Keratinocyte (primary cell): ENCODE measurements at regions not wholly inside any gene's neighbourhood (a gene's known extent, or its start where the extent isn't known, plus 50 kb on each side); places are given as distances from the start of the nearest gene placed in this dataset.

Source experiments
- DNase-seq: peaks from one replicate; pipeline ENCODE4 v3.0.0-alpha.2; 2011; ENCODE audit warnings: low read depth, missing footprints, low spot score
- FAIRE-seq: peaks from 2 replicates; lab custom pipeline; 2011; peaks lifted over from hg19 to GRCh38; lab: Jason Lieb, UNC
- H2AFZ ChIP-seq: 2 replicates; pipeline ENCODE4 v1.6.0; 2012; ENCODE audit warnings: low read length, control low read depth, inconsistent platforms; ENCODE audit not compliant: control insufficient read depth
- H3K27ac ChIP-seq: 2 replicates; pipeline ENCODE4 v1.5.1; 2011; ENCODE audit warnings: low read length; ENCODE audit not compliant: control insufficient read depth, insufficient read depth
- H3K27me3 ChIP-seq: 3 replicates; pipeline ENCODE4 v1.6.0; 2011; ENCODE audit warnings: low read length; ENCODE audit not compliant: control insufficient read depth, insufficient read depth; ENCODE audit errors: extremely low read depth
- H3K36me3 ChIP-seq, 2 experiments: 2 replicates in 1 of 2; 3 replicates in 1 of 2; pipeline ENCODE4 v1.5.1; 2011; ENCODE audit warnings: low read length in 2 of 2, mild to moderate bottlenecking in 1 of 2; ENCODE audit not compliant: control insufficient read depth in 2 of 2, insufficient read depth in 2 of 2; ENCODE audit errors: extremely low read depth in 1 of 2
- H3K4me1 ChIP-seq: 3 replicates; pipeline ENCODE4 v1.5.1; 2011; ENCODE audit warnings: low read length; ENCODE audit not compliant: control insufficient read depth, insufficient read depth; ENCODE audit errors: extremely low read depth
- H3K4me2 ChIP-seq: 3 replicates; pipeline ENCODE4 v1.6.0; 2011; ENCODE audit warnings: low read depth, low read length; ENCODE audit not compliant: control insufficient read depth, insufficient read depth; ENCODE audit errors: extremely low read depth
- H3K4me3 ChIP-seq, 3 experiments: fragments of 200-600 bp in 1 of 3; sonication (generic) in 1 of 3; 2 replicates in 2 of 3; 3 replicates in 1 of 3; pipeline ENCODE4 v1.5.1; 2011 to 2016; ENCODE audit warnings: low read length in 3 of 3, mild to moderate bottlenecking in 3 of 3, control low read depth in 2 of 3, inconsistent platforms in 1 of 3, low read depth in 1 of 3, mixed read lengths in 1 of 3, mixed run types in 1 of 3, moderate library complexity in 1 of 3; ENCODE audit not compliant: control insufficient read depth in 2 of 3, insufficient read depth in 2 of 3; ENCODE audit errors: extremely low read depth in 1 of 3
- H3K79me2 ChIP-seq: 2 replicates; pipeline ENCODE4 v1.6.0; 2012; ENCODE audit warnings: low read length; ENCODE audit not compliant: control insufficient read depth, insufficient read depth
- H3K9ac ChIP-seq: 3 replicates; pipeline ENCODE4 v1.6.0; 2011; ENCODE audit warnings: low read length; ENCODE audit not compliant: control insufficient read depth, insufficient read depth; ENCODE audit errors: extremely low read depth
- H3K9me1 ChIP-seq: 3 replicates; pipeline ENCODE4 v1.6.0; 2011; ENCODE audit warnings: low read length; ENCODE audit not compliant: control insufficient read depth, insufficient read depth; ENCODE audit errors: extremely low read depth
- H3K9me3 ChIP-seq: 2 replicates; pipeline ENCODE4 v1.5.1; 2012; ENCODE audit warnings: low read depth, low read length; ENCODE audit not compliant: control insufficient read depth
- H4K20me1 ChIP-seq: 3 replicates; pipeline ENCODE4 v1.6.0; 2011; ENCODE audit warnings: low read length; ENCODE audit not compliant: control insufficient read depth, insufficient read depth; ENCODE audit errors: extremely low read depth
- CTCF ChIP-seq, 3 experiments: IDR thresholded peaks in 1 of 3; conservative IDR thresholded peaks in 1 of 3; optimal IDR thresholded peaks in 1 of 3; 2 replicates in 2 of 3; 3 replicates in 1 of 3; pipeline versions ENCODE3 to v1.5.1; 2011; ENCODE audit warnings: low read length in 3 of 3, mild to moderate bottlenecking in 3 of 3, moderate library complexity in 2 of 3, control low read depth in 1 of 3, inconsistent platforms in 1 of 3; ENCODE audit not compliant: insufficient read depth in 2 of 3; ENCODE audit errors: extremely low read depth in 1 of 3
- EZH2 ChIP-seq: IDR thresholded peaks from one replicate; pipeline ENCODE4 v1.6.1; 2012; ENCODE audit warnings: inconsistent platforms, mild to moderate bottlenecking, low read length, moderate library complexity
- dilution Hi-C: fragments of 300-500 bp; cut with MboI; formaldehyde crosslinking; loops from one replicate; pipeline ENCODE4 v1.7.0; 2020; ENCODE audit warnings: low sequenced_read_pairs; ENCODE audit not compliant: extremely low pct_ligation_motif_present

GRCh38 chr7:54632696-54633095, 90.5 kb downstream of the VSTM2A start:
- Histone ChIP-seq H3K9me1 (no peaks in the 10 kb centered on the region), H3K79me2 (no peaks in the 10 kb centered on the region), H3K9ac (no peak overlapping the region), H3K27ac (no peak overlapping the region), H3K4me2 (no peak overlapping the region), H3K9me3 (no peaks in the 10 kb centered on the region), H2AFZ (no peak overlapping the region), H3K36me3 (no peaks in the 10 kb centered on the region), H3K4me3 (no peak overlapping the region), H3K27me3 (no peaks in the 10 kb centered on the region), H4K20me1 (no peaks in the 10 kb centered on the region), H3K4me1 (no peaks in the 10 kb centered on the region)
- dilution Hi-C loops = no loop called here
- FAIRE-seq = no peak
- TF ChIP-seq CTCF (optimal IDR thresholded peaks at IDR 0.05 in 1 of 3, IDR thresholded peaks at IDR 0.05 in 1 of 3, conservative IDR thresholded peaks at IDR 0.05 in 1 of 3; ENCODE audit: extremely low read depth in 1 of 3, insufficient read depth in 2 of 3, low read length in 3 of 3) (no peak), EZH2 (no peak)
- DNase-seq = no peak

- Histone ChIP-seq H3K9ac (no peak overlapping the region), H3K4me3 (no peak overlapping the region), H3K9me3 (no peaks in the 10 kb centered on the region), H3K27ac (no peak overlapping the region), H3K9me1 (no peaks in the 10 kb centered on the region), H3K27me3 (no peaks in the 10 kb centered on the region), H2AFZ (no peak overlapping the region), H3K79me2 (no peaks in the 10 kb centered on the region), H3K36me3 (no peaks in the 10 kb centered on the region), H4K20me1 (no peaks in the 10 kb centered on the region), H3K4me2 (no peak overlapping the region), H3K4me1 (no peaks in the 10 kb centered on the region)
- DNase-seq (no peak), FAIRE-seq (no peak)
- TF ChIP-seq EZH2 (no peak), CTCF (optimal IDR thresholded peaks at IDR 0.05 in 1 of 3, IDR thresholded peaks at IDR 0.05 in 1 of 3, conservative IDR thresholded peaks at IDR 0.05 in 1 of 3; ENCODE audit: extremely low read depth in 1 of 3, insufficient read depth in 2 of 3, low read length in 3 of 3) (no peak)
- dilution Hi-C loops = no loop called here
Observed at GRCh38 chr7:54629771-54630170, 87.6 kb downstream of the VSTM2A start.
